K562 (cell line): ENCODE measurements at regions not wholly inside any gene's neighbourhood (a gene's known extent, or its start where the extent isn't known, plus 50 kb on each side); places are given as distances from the start of the nearest gene placed in this dataset.
"Not testable (repeated sequence)": the region's sequence is repeated elsewhere in the genome, so short reads cannot be mapped to it uniquely, and the experiment has no call there.

Experiments used
- ATAC-seq: fragments of 200-7000 bp; cut with Tn5 transposase; 3 replicates; pipeline ENCODE4 v1.9.1; 2020; ENCODE audit warnings: moderate library complexity
- BruUV-seq: library from RNA; stranded (reverse); fragments of 400-500 nt; replicated peaks from 2 replicates; lab custom pipeline; 2021; lab: Mats Ljungman, UMichigan
- CTCF ChIA-PET: fragments of 300-600 bp; formaldehyde crosslinking; extraction: SDS; loops from one replicate; lab custom pipeline; 2021; ENCODE audit warnings: low intra/inter-chr PET ratio; lab: Yijun Ruan, JAX
- POLR2A ChIA-PET: fragments of 300-600, 350-650 bp; sonication (Branson Sonifier 250); formaldehyde crosslinking; extraction: SDS; loops from one replicate; lab custom pipeline; 2021; ENCODE audit warnings: antibody characterized with exemption, inconsistent platforms; lab: Yijun Ruan, JAX
- DNase-seq, 4 experiments: peaks; one replicate each; pipeline versions ENCODE4 v3.0.0 to v3.0.0-alpha.2; 2011 to 2018; ENCODE audit warnings: low spot score in 3 of 4, mixed read lengths in 3 of 4; ENCODE audit errors: extremely low read depth in 1 of 4
- FAIRE-seq: peaks from 2 replicates; lab custom pipeline; 2011; peaks lifted over from hg19 to GRCh38; lab: Jason Lieb, UNC
- H2AFZ ChIP-seq: 2 replicates; pipeline ENCODE4 v1.6.0; 2011; ENCODE audit warnings: low read depth, low read length, control low read depth, inconsistent platforms
- H3K27ac ChIP-seq: fragments of 200-600 bp; 3 replicates; pipeline ENCODE4 v1.8.0; 2011; ENCODE audit warnings: low read depth, mild to moderate bottlenecking, control low read depth, inconsistent platforms, low read length, moderate library complexity, mixed read lengths; ENCODE audit errors: extremely low read depth
- H3K27me3 ChIP-seq, 2 experiments: fragments of 300-600 bp in 1 of 2; 2 replicates in 1 of 2; 3 replicates in 1 of 2; pipeline versions ENCODE4 v1.6.0 to v1.8.0; 2011; ENCODE audit warnings: inconsistent platforms in 2 of 2, low read length in 2 of 2, mild to moderate bottlenecking in 1 of 2, mixed read lengths in 1 of 2, moderate library complexity in 1 of 2; ENCODE audit not compliant: control insufficient read depth in 2 of 2, insufficient read depth in 2 of 2
- H3K36me3 ChIP-seq: fragments of 300-600 bp; 3 replicates; pipeline ENCODE4 v1.8.0; 2011; ENCODE audit warnings: mild to moderate bottlenecking, low read length, inconsistent platforms; ENCODE audit not compliant: control insufficient read depth, insufficient read depth
- H3K4me1 ChIP-seq, 2 experiments: fragments of 200-600 bp in 1 of 2; replicated peaks in 1 of 2; 2 replicates in 1 of 2; 3 replicates in 1 of 2; pipeline versions ENCODE4 v1.5.1 to v1.8.0; 2011; ENCODE audit warnings: inconsistent platforms in 2 of 2, low read length in 2 of 2, mild to moderate bottlenecking in 1 of 2, mixed read lengths in 1 of 2, moderate library complexity in 1 of 2; ENCODE audit not compliant: control insufficient read depth in 2 of 2, insufficient read depth in 2 of 2
- H3K4me2 ChIP-seq: 2 replicates; pipeline ENCODE4 v1.6.1; 2011; ENCODE audit warnings: low read length, control low read depth, inconsistent platforms, mixed read lengths; ENCODE audit not compliant: insufficient read depth
- H3K4me3 ChIP-seq: fragments of 200-600 bp; sonication (generic), shearing (Covaris generic); 2 replicates; pipeline ENCODE4 v1.5.1; 2016; ENCODE audit warnings: control low read depth, inconsistent platforms
- H3K79me2 ChIP-seq: fragments of 200-600 bp; 3 replicates; pipeline ENCODE4 v1.8.0; 2011; ENCODE audit warnings: low read length, inconsistent platforms; ENCODE audit not compliant: control insufficient read depth, insufficient read depth
- H3K9ac ChIP-seq, 2 experiments: 2 replicates each; pipeline versions ENCODE4 v1.6.0 to v1.6.1; 2011; ENCODE audit warnings: low read depth in 2 of 2, low read length in 2 of 2, control low read depth in 1 of 2, inconsistent platforms in 1 of 2, mild to moderate bottlenecking in 1 of 2, mixed read lengths in 1 of 2; ENCODE audit not compliant: insufficient read depth in 1 of 2
- H3K9me1 ChIP-seq: one replicate; pipeline ENCODE4 v1.6.0; 2011; ENCODE audit warnings: inconsistent platforms, mild to moderate bottlenecking, low read length, moderate library complexity; ENCODE audit not compliant: control insufficient read depth, insufficient read depth
- H3K9me3 ChIP-seq: replicated peaks from 2 replicates; pipeline ENCODE4 v1.5.1; 2011; ENCODE audit warnings: low read depth, low read length, inconsistent platforms; ENCODE audit not compliant: control insufficient read depth, insufficient read depth
- H4K20me1 ChIP-seq: replicated peaks from 2 replicates; pipeline ENCODE4 v1.6.1; 2011; ENCODE audit warnings: low read length, inconsistent platforms, mixed read lengths; ENCODE audit not compliant: control insufficient read depth, insufficient read depth
- CTCF ChIP-seq, 3 experiments: IDR thresholded peaks in 2 of 3; conservative IDR thresholded peaks in 1 of 3; 2 replicates each; pipeline ENCODE4 v1.5.1; 2011 to 2012; ENCODE audit warnings: low read length in 3 of 3, mild to moderate bottlenecking in 3 of 3, control low read depth in 2 of 3, improper control_type of control experiment in 1 of 3, inconsistent platforms in 1 of 3, low read depth in 1 of 3, mixed read lengths in 1 of 3, moderate library complexity in 1 of 3; ENCODE audit not compliant: insufficient read depth in 2 of 3
- WGBS: fragments of 100-300 bp; shearing (Covaris generic); methylation state at CpG from one replicate; pipeline ENCODE4 v1.1.6; 2016; ENCODE audit warnings: low coverage, mixed read lengths; ENCODE audit not compliant: insufficient coverage; ENCODE audit errors: missing lambda C conversion rate; 5-methylcytosine and 5-hydroxymethylcytosine counted together
- in situ Hi-C: fragments of 300-500 bp; cut with MboI; formaldehyde crosslinking; loops from 4 replicates; pipeline ENCODE4 v1.15.0; 2018; ENCODE audit warnings: inconsistent platforms, mixed read lengths
- intact Hi-C: fragments of 100-400 bp; cut with micrococcal nuclease; formaldehyde crosslinking; loops from 2 replicates; pipeline ENCODE4 v1.14.2; 2022

GRCh38 chr22:25426530-25427308, 137.8 kb upstream of the GRK3 start:
- H3K79me2 ChIP-seq, H3K9me3 ChIP-seq, H3K27me3 ChIP-seq: not testable (repeated sequence)
- peak in 2 of 3 experiments; percentile 12 to 37; a peak in 2 of 6 replicates for TF ChIP-seq CTCF (IDR thresholded peaks at IDR 0.05 in 2 of 3, conservative IDR thresholded peaks at IDR 0.05 in 1 of 3; ENCODE audit: insufficient read depth in 2 of 3, low read depth in 1 of 3, low read length in 3 of 3)
- TF ChIP-seq, all 486 proteins: peak for 1; not testable (repeated sequence) for 485
- WGBS, result 35% methylated on average over 9 of the region's 10 CpGs
- DNase-seq, result peak in 1 of 4 experiments; percentile 15
- BruUV-seq, ATAC-seq, H3K36me3 ChIP-seq, H3K27ac ChIP-seq, H4K20me1 ChIP-seq, H3K9me1 ChIP-seq, CTCF ChIA-PET, H3K9ac ChIP-seq, H3K4me3 ChIP-seq, FAIRE-seq, H3K4me1 ChIP-seq, in situ Hi-C loops, H3K4me2 ChIP-seq, POLR2A ChIA-PET, H2AFZ ChIP-seq, intact Hi-C loops: not testable (repeated sequence)

GRCh38 chr22:25431637-25432342, 132.7 kb upstream of the GRK3 start:
- H3K36me3 ChIP-seq, intact Hi-C loops, H3K9ac ChIP-seq, H3K27me3 ChIP-seq, H3K4me2 ChIP-seq, H3K79me2 ChIP-seq, H3K9me1 ChIP-seq, BruUV-seq, H4K20me1 ChIP-seq, H3K9me3 ChIP-seq, CTCF ChIA-PET, DNase-seq, H3K4me1 ChIP-seq, H2AFZ ChIP-seq, FAIRE-seq, H3K27ac ChIP-seq, H3K4me3 ChIP-seq: not testable (repeated sequence)
- in situ Hi-C loops, result loop anchor here (5.0 kb wide), 1 partner anchor 1834 kb away; no protein-coding TSS in a partner anchor
- peak; percentile 69 for ATAC-seq
- POLR2A ChIA-PET, result interaction anchor here (0.6 kb wide), 1 partner anchor 11 kb away, joined by 3 read pairs; no protein-coding TSS in a partner anchor
- no CpG with 5 or more reads among the region's 6 CpGs for WGBS
